GM21529 (cell line): ENCODE measurements at regions not wholly inside any gene's neighbourhood (a gene's known extent, or its start where the extent isn't known, plus 50 kb on each side); places are given as distances from the start of the nearest gene placed in this dataset.

Experiments
- ATAC-seq: cut with Tn5 transposase; IDR thresholded peaks from one replicate; pipeline ENCODE4 v1.9.1; 2021; ENCODE audit not compliant: unreplicated experiment

DNA sequence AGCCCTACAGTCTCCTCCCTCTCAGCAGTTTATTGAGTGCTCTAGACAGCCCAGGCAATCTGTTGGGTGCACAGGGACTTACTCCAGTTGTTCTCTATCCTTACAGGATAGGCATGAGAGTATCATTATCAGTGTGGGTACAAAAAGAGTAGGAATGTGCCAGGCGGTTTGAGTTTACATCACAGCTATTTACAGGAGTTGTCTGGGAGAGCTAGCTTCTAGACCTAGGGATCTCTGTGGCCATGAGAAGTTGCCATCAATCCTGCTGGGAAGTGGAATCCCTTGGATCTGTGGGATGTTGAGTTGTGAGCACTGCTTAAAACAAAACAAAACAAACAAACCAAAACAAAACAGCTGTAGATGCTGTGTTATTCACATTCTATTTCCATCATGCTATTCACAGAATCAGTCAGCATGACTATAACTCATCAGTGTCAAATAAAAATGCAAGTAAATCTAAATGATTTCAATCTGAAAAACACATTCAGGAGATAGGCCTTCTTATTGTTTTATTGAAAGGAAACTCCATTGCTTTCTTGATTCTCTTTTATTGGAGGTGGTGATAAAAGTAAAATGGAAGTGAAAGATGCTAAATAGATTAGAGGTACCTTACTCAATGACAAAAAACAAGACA lies 552.4 kb upstream of the ZNF608 start:
- ATAC-seq, result no peak

DNA sequence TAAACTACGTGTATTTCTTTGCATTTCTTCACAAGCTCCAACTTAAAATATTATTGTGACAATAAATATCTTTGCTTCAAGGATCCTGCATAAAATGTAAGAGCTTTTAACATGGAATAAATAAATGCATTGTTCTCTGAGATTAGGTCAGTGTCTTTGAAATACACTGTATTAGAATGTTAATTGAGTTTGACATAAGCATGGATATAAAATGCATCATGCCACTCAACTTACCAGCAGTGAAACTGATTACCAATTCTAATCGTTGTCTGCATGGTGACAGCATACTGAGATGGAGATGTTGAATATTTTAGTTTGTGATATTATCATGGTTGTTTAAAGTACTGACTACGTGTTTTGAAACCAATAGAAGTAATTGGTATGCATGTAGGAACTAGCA lies 555.3 kb upstream of the ZNF608 start:
- no peak for ATAC-seq

DNA sequence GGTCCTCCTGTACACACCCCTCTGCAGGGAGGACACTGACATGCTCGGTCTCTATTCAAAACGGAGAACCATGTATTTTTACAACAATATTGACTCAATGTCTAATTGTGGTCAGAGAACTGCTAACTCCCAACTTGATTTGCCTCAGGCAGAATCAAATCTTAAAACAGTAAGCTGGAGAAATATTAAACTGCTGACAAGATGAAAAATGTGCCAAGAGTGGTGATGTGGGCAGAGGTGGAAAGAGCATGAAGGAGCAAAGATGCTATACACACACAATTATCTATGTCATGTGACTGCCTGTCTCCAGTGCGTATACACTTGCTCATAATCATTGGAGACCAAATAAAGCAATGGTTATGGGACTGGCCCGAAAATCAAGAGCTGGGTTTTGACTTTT lies 556.1 kb upstream of the ZNF608 start:
- ATAC-seq, result no peak

DNA sequence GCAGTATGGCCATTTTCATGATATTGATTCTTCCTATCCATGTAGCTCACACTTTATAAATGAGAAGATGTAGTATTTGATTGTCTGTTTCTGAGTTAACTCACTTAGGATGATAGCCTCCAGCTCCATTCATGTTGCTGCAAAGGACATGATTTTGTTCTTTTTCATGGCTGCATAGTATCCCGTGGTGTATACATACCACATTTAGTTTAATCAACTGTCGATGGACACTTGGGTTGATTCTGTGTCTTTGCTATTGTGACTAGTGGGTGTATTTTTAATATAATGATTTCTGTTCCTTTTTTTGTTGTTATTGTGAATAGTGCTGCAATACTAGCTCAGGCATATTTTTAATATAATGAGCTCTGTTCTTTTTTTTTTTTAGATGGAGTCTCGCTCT lies 560.3 kb upstream of the ZNF608 start:
- no peak for ATAC-seq

DNA sequence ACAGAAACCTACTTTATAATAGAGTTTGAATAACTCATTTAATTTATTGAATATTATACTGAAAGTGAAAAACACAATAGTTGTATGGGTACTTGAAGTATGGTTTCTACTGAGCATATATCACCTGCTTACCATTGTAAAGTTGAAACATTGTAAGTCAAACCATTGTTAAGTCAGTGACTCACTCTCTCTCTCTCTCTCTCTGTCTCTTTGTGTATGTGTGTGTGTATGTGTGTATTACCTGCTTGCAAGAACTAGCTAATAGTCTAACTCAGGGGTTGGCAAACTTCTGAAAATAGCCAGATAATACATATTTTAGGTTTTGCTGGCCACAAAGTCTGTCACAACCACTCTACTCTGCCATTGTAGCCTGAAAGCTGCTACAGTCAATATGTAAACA lies 564.3 kb upstream of the ZNF608 start:
- no peak for ATAC-seq

DNA sequence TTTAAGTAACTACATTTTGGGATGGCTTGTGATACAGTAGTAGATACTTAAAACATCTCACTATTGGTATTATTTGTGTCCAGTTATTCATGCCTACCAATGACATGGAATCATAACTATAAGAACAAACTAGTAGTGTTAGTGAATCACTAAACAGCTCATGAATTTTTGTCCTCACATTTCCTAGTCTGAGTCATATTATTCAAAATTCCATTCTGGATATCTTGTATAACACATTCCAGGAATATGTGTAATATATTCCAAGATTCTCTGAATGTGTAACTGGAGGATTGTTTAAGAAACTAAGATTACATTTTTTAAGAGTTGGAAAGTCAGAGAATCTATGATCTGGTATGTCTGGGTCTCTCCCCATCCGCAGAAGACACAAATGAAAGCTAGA lies 565.3 kb upstream of the ZNF608 start:
- no peak for ATAC-seq

DNA sequence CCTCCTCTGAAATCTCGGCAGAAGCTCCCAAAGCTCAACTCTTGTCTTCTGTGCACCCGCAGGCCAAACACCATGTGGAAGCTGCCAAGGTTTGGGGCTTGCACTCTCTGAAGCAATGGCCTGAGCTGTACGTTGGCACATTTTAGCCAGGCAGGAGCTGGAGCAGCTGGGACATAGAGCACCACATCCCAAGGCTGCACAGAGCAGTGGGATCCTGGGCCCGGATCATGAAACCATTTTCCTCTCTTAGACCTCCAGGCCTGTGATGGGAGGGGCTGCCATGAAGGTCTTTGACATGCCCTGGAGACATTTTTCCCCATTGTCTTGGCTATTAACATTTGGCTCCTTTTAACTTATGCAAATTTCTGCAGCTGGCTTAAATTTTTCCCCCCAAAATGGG lies 567.1 kb upstream of the ZNF608 start:
- no peak for ATAC-seq

DNA sequence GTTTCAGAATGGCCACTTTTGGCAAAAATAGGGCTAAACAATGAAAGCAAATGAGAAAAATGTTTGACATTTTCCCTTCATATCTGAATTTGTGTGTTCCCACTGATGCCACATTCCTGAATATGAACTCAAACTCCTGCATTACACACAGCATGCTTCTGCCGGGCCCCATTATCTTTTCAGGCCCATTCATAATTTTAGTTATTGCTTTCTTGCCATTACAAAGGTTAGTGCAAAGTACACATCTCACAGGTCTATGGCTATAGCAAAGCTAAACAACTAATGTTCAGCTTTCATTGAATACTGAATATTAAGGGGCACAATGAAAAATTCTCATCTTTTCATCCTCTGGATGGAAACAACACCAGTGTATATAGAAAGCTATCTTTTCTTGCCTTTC lies 568.9 kb upstream of the ZNF608 start:
- no peak for ATAC-seq

DNA sequence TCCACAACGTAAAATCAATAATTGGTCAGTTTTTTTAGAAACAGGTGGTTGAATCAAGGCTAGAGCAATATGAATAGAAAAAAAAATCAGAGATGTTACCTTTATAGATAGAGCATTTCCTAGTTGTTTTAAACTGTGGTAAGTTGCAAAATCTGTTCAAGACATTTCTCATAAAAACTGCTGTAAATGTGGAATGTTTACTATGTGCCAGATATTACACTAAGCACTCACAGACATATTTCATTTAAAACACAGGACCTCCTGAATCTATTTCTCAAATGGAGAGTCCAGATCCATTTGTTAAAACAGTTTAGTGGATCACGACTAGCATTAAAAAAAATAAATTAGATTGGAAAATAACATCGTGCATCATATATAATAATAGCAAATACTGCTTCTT lies 570.0 kb upstream of the ZNF608 start:
- no peak for ATAC-seq

DNA sequence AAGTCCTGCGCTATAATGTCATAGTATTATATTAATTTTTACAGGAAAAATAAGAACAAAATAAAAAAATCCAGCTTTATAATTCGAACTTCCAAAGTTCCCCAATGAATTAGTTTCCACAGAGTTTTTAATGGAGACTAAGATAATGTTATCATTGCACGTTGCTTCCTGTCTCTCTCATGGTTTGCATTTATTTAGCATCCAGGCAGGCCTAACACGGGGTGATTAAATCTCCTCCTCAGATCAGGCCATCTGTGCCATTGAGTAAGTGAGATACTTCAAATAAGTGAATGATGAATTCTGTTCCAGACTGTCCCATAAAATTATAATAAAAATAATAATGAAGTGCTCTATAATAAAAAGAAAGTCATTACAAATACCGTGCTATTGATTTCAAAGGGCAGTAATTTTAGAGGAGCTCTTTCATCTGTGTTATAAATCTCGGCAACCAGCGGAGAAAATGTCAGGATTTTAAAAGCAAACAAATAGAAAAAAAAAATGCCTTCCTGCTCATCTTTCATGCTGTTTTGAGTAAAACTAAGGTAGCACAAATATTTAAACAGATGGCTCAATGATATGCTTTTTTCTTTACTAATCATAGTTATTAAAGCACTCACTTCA lies 570.6 kb upstream of the ZNF608 start:
- ATAC-seq, result no peak

DNA sequence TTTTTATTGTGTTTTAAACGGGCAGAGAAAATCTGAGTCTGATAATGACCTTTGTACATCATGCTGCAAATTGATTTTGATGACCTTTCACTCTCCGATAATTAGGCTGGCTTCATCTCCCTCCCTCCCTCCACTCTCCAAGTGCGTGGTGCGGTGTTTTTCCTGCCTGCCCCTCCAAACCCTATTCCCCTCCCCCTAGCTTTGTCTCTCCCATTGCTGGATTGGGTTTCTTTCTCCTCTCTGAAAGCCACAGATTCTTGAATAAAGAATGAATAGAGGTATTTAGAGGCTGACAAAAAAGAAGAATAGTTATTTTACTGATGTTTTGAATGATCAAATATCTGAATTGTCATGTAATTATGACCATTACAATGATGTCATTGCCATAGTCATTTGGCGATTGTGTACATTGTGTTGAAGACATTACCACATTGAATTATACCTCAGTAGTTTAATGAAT lies 571.1 kb upstream of the ZNF608 start:
- no peak for ATAC-seq

DNA sequence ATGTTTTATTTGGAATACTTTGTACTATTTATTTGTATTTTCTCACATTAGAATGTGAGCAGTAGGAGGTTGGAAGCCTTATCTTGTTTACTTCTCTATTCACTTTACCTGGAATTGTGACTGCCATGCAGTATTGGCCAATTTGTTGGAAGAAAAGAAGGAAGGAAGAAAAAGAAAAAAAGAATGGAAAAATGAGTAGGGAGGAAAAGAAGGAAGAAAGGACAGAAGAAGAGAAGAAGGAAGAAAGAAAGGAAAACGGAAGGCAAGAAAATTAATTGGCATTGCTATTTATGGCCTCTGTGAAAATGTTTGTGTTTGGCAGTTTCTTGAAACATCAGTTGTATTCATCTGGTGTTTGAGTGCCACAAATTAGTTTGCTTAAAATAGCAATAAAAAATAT lies 575.2 kb upstream of the ZNF608 start:
- ATAC-seq, result no peak

DNA sequence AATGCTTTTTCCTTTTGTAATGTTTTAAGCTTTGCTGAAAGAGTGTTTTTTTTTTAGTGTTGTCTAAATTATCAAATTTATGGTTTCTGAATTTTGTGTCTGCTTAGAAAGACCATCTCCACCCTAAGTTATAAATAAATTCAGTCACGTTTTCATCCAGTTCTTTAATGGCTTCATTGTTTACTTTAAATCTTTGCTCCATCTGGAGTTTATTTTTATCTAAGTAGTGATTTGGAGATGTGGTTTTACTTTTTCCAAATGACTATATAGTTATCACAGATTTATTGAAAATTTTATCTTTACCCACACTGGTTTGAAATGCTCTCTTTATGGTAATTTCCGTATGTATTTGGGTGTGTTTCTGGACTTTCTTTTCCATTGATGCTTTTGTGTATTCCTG lies 577.2 kb upstream of the ZNF608 start:
- ATAC-seq, result no peak

DNA sequence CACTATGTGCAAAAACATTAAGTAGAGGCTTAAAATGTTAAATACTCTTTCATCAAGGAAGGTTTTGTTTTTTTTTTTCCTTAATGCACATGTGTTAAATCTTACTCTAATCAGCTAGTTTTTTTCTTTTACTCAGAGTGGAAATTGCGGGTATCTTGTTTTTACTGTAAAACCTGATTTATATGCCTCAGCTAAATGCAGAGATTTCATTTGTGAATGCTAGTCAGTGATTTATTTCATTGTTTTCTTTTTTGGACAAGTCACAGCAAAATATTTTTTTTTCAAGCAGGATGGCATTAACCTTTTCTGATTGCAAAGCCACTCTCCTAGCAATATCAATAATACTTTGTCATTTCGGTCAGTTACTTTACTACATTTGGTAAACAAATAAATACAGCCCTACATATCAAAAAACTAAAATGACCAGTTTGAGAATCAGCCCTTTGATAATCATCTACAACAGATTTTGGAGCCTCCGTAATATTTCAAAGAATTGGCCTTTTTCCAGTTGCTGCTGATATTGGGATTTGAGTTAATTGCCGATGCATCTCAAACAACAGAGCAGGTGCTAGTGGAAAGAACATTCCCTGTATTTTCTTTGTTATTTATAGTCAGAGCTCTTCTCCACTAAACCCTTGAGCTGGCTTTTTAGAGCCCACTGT lies 579.2 kb upstream of the ZNF608 start:
- no peak for ATAC-seq

DNA sequence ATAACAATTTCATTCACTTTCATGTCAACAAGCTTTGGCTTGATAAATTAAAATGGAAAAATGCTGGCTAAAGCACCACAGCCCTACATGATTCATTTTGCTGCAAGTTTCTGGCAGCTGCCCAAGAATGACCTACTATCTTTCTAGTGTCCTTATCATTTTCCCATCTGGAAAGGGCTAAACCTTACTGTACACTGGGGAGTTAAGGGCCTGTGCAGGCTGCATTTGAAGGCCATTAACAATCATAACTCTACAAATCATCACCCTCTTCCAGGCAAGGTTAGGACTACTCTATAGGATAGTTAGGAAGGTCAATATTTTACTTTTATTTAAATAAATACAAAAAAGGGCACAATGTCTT lies 579.7 kb upstream of the ZNF608 start:
- ATAC-seq, result no peak

DNA sequence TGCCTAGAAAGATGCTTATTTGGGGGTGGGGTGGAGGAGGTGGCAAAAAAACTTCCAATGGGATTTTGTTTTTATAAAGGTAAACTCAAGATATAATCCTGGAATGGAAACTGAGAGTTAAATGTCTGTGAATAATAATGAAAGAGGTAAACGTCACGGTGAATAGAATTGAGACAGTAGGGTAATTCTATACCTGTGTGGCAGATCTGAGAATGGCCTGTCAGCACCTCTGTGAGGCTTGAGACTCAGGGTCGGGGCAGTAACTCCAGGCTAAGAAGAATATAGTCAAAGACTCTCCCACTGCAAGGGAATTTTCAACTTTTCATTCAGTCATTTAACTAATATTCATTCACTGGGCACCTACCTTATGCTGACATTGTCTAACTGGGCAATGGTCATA lies 581.2 kb upstream of the ZNF608 start:
- ATAC-seq, result no peak

DNA sequence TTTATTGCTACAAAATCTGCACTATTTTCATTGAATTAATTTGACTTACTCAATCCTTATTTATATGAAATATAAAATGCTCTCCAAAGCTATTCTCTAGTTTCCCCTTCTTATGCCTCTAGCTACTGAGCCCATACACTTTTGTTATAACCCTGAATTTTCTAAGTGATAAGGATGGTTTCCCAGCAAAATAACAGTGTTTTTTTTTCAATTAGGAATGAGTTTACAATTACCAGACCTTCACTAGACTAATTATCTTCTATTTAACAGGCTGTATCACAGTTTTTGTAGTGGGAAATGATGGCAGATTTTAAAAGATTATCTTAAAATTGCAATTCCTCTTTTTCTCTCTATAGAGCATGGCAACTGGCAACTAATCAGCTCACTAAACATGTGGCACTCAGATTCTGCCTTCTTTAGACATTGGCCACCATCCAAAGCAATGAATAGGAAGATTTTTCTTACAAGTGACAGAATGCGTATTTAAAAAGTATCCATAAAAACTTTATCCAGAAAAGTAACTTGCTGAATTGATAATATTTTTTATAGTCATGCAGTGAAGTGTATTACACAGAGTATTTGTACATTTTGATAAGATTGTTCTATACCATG lies 585.7 kb upstream of the ZNF608 start:
- no peak for ATAC-seq

DNA sequence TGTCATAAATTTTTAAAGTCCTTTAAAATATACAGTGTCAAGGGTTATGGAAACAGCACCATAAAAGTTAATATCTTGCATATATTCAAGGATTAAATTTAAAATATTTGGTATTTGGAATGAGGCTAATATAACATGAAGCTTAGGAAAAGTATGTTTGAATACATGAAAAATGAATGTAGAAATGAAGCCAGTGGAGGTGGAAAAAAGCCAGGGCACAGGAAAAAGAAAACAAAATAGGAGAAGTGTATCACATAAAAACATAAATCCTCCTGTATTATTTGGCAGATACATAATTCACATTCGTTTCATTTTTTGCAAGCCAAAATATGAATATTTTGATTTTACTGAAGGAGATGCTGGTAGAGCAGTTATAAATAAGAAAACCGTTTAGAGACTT lies 587.0 kb upstream of the ZNF608 start:
- ATAC-seq, result no peak

DNA sequence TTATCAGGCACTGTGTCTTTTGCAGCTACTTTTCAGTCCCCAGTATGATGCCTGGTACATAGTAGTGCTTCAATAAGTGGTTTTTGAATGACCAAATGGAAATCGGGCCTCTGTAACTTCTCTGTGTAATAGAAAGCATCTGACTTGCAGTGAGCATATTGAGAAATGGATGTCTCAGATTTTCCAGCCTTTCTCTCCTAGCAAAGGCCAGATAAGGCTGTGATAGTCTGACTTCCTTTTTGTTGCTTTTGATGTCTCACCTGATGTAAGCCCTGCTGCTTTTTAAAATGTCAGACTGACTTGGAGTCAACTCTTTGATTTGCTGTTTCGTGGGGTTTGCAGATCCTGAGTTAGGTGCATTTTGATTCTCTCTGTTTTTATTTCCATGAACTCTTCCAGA lies 590.0 kb upstream of the ZNF608 start:
- no peak for ATAC-seq

DNA sequence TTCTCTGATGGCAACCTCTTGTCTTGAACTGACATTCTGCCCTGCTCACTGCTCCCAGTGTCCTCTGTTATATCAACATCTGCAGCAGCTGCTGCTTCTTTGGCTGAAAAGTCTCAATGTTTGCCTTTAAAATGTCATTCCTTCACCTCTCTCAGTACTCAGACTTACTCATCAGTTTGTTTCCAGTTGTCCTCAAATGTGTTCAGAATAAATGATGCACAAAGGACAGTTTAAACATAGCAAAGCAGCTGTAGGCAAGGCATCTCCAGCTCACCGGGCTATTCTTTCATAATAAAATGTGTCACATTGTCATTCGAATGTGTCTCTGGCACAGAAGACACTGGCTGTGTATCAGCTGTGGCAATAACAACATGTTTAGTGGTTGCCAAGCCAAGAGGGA lies 590.9 kb upstream of the ZNF608 start:
- no peak for ATAC-seq

DNA sequence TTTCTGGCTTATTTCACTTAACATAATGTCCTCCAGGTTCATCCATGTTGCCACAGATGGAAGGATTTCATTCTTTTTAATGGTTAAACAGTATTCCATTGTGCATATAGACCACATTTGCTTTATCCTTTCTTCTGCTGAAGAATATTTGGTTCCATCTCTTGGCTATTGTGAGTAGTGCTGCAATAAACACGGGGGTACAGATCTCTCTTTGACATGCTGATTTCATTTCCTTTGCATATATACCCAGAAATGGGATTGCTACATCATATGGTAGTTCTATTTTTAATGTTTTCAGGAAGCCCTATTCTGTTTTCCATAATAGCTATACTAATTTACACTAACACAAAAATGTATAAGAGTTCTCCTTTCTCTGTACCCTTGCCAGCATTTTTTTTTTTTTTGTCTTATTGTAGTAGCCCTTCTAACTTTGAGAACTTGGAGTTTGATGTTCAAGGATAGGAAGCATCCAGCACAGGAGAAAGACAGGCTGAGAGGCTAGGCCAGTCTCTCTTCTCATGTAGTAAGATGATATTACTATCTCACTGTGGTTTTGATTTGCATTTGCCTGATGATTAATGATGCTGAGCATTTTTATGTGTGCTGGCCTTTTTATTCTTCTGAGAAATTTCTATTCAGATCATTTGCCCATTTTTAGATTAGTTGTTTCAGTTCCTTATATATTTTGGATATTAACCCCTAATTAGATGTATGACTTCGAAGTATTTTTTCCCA lies 592.2 kb upstream of the ZNF608 start:
- no peak for ATAC-seq

DNA sequence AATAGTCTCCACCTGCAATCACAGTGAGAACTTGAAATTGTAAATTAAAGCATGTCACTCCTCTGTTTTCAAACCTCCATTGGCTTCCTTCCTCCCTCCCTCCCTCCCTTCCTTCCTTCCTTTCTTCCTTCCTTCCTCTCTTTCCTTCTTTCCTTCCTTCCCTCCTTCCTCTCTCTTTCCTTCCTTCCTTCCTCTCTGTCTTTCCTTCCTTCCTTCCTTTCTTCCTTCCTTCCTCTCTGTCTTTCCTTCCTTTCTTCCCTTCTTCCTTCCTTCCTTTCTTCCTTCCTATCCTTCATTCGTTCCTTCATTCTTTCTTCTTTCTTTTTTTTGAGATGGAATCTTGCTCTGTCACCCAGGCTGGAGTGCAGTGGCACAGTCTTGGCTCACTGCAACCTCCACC lies 595.0 kb upstream of the ZNF608 start:
- no peak for ATAC-seq
